ENCODE measurements at regions not wholly inside any gene's neighbourhood (a gene's known extent, or its start where the extent isn't known, plus 50 kb on each side); places are given as distances from the start of the nearest gene placed in this dataset.

DNA sequence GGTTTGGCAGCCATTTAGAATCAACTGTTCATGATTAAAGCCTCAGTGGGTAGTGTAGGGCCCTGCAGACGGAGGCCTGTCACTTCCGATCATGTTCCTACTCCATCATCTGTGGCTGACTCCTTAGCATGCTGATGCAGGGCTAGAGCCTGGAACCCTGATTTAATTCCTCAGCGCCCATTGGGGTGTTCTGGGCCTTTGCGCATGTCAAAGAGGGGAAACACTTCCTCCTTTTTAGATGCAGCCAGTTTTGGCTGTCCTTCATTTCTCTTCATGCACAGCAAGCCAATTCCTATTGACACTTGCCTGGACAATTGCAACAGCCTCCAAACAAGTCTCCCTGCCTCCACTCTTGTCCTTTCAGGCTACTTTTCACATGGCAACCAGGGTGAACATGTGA is 51.9 kb upstream of the MAGEA4 start:
- TF ChIP-seq, protein P1, sequence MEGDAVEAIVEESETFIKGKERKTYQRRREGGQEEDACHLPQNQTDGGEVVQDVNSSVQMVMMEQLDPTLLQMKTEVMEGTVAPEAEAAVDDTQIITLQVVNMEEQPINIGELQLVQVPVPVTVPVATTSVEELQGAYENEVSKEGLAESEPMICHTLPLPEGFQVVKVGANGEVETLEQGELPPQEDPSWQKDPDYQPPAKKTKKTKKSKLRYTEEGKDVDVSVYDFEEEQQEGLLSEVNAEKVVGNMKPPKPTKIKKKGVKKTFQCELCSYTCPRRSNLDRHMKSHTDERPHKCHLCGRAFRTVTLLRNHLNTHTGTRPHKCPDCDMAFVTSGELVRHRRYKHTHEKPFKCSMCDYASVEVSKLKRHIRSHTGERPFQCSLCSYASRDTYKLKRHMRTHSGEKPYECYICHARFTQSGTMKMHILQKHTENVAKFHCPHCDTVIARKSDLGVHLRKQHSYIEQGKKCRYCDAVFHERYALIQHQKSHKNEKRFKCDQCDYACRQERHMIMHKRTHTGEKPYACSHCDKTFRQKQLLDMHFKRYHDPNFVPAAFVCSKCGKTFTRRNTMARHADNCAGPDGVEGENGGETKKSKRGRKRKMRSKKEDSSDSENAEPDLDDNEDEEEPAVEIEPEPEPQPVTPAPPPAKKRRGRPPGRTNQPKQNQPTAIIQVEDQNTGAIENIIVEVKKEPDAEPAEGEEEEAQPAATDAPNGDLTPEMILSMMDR (IDR thresholded peaks at IDR 0.05 in 4 of 5, conservative IDR thresholded peaks at IDR 0.05 in 1 of 5), result no peak
- no peak for TF ChIP-seq POLR2A (IDR thresholded peaks at IDR 0.05)
